Suppressor macrophage treated with lipopolysaccharide for 1 hour (primary cell): ENCODE measurements at regions not wholly inside any gene's neighbourhood (a gene's known extent, or its start where the extent isn't known, plus 50 kb on each side); places are given as distances from the start of the nearest gene placed in this dataset.
A peak's percentile ranks its signal among the peaks of the same experiment; 100 is the strongest.

ENCODE experiments used
- DNase-seq, 3 donors: peaks; one replicate each; pipeline ENCODE4 v3.0.0-alpha.2; 2020 to 2022

GRCh38 chr9:38284588-38285051 lies 107.9 kb upstream of the ALDH1B1 start:
- DNase-seq: no peak

- DNase-seq: no peak
Observed at GRCh38 chr9:38284039-38284575, 108.4 kb upstream of the ALDH1B1 start.

GRCh38 chr9:38282756-38283155 lies 109.7 kb upstream of the ALDH1B1 start:
- DNase-seq: no peak

- no peak for DNase-seq
Observed at GRCh38 chr9:38281917-38282316, 110.6 kb upstream of the ALDH1B1 start.

GRCh38 chr9:38281196-38281595 lies 111.3 kb upstream of the ALDH1B1 start:
- DNase-seq: no peak

- DNase-seq: no peak
Observed at GRCh38 chr9:38280251-38280800, 112.2 kb upstream of the ALDH1B1 start.

- DNase-seq: no peak
Observed at GRCh38 chr9:38278931-38279679, 113.4 kb upstream of the ALDH1B1 start.

GRCh38 chr9:38278457-38278856 lies 114.0 kb upstream of the ALDH1B1 start:
- no peak for DNase-seq

GRCh38 chr9:38277601-38278200 lies 114.8 kb upstream of the ALDH1B1 start:
- DNase-seq: no peak

- DNase-seq: no peak
Observed at GRCh38 chr9:38276771-38277439, 115.6 kb upstream of the ALDH1B1 start.

- DNase-seq: no peak
Observed at GRCh38 chr9:38274800-38275199, 117.7 kb upstream of the ALDH1B1 start.

GRCh38 chr9:38272710-38273109 lies 119.8 kb upstream of the ALDH1B1 start:
- no peak for DNase-seq

- no peak for DNase-seq
Observed at GRCh38 chr9:38271666-38272241, 120.7 kb upstream of the ALDH1B1 start.

GRCh38 chr9:38269775-38270174 lies 122.7 kb upstream of the ALDH1B1 start:
- no peak for DNase-seq

GRCh38 chr9:38263532-38263931 lies 129.0 kb upstream of the ALDH1B1 start:
- DNase-seq: peak; percentile 23 to 42 (median 31)

GRCh38 chr9:38259519-38260218 lies 132.8 kb upstream of the ALDH1B1 start:
- no peak for DNase-seq

- no peak for DNase-seq
Observed at GRCh38 chr9:38259056-38259455, 133.4 kb upstream of the ALDH1B1 start.

- no peak for DNase-seq
Observed at GRCh38 chr9:38257626-38258215, 134.8 kb upstream of the ALDH1B1 start.

- no peak for DNase-seq
Observed at GRCh38 chr9:38256461-38256860, 136.0 kb upstream of the ALDH1B1 start.

GRCh38 chr9:38255599-38255998 lies 136.9 kb upstream of the ALDH1B1 start:
- DNase-seq: no peak

- no peak for DNase-seq
Observed at GRCh38 chr9:38254756-38255155, 137.7 kb upstream of the ALDH1B1 start.

GRCh38 chr9:38254151-38254550 lies 138.4 kb upstream of the ALDH1B1 start:
- DNase-seq: no peak
